Natural killer cell (primary cell): ENCODE measurements at regions not wholly inside any gene's neighbourhood (a gene's known extent, or its start where the extent isn't known, plus 50 kb on each side); places are given as distances from the start of the nearest gene placed in this dataset.

ENCODE experiments used
- ATAC-seq, 3 donors: fragments of 150-1000 bp in 2 of 3; fragments of 200-7000 bp in 1 of 3; cut with Tn5 transposase; 1 replicate in 1 of 3; 2 replicates in 2 of 3; pipeline ENCODE4 v1.10.0; 2021; ENCODE audit warnings: mild to moderate bottlenecking in 2 of 3, moderate library complexity in 2 of 3
- DNase-seq, 2 donors: peaks; one replicate each; pipeline versions ENCODE4 v3.0.0 to v3.0.0-alpha.2; 2013 to 2021; ENCODE audit warnings: mixed read lengths in 1 of 2
- H3K27ac ChIP-seq: one replicate; pipeline ENCODE4 v1.5.1; 2013; ENCODE audit warnings: mild to moderate bottlenecking, low read length
- H3K27me3 ChIP-seq: one replicate; pipeline ENCODE4 v1.6.1; 2013; ENCODE audit warnings: low read length; ENCODE audit not compliant: control insufficient read depth, insufficient read depth
- H3K36me3 ChIP-seq: one replicate; pipeline ENCODE4 v1.6.1; 2013; ENCODE audit warnings: low read length; ENCODE audit not compliant: control insufficient read depth, insufficient read depth
- H3K4me1 ChIP-seq: one replicate; pipeline ENCODE4 v1.6.1; 2013; ENCODE audit warnings: low read length; ENCODE audit not compliant: control insufficient read depth, insufficient read depth
- H3K4me3 ChIP-seq: one replicate; pipeline ENCODE4 v1.5.1; 2013; ENCODE audit warnings: low read length
- H3K9me3 ChIP-seq: one replicate; pipeline ENCODE4 v1.6.1; 2013; ENCODE audit warnings: low read length; ENCODE audit not compliant: control insufficient read depth, insufficient read depth
- H3K27ac Mint-ChIP-seq, 2 donors: one replicate each; pipeline ENCODE4 v1.8.0; 2022; ENCODE audit warnings: mild to moderate bottlenecking in 2 of 2, mixed read lengths in 2 of 2, moderate library complexity in 1 of 2
- H3K27me3 Mint-ChIP-seq, 2 donors: one replicate each; pipeline ENCODE4 v1.8.0; 2022; ENCODE audit warnings: low read depth in 2 of 2, mixed read lengths in 2 of 2
- H3K36me3 Mint-ChIP-seq: one replicate; pipeline ENCODE4 v1.8.0; 2022; ENCODE audit warnings: mixed read lengths
- H3K4me1 Mint-ChIP-seq, 2 donors: one replicate each; pipeline ENCODE4 v1.8.0; 2022; ENCODE audit warnings: mixed read lengths in 2 of 2
- H3K4me3 Mint-ChIP-seq: one replicate; pipeline ENCODE4 v1.8.0; 2022; ENCODE audit warnings: mild to moderate bottlenecking, moderate library complexity, mixed read lengths
- H3K9me3 Mint-ChIP-seq, 2 donors: one replicate each; pipeline ENCODE4 v1.8.0; 2022; ENCODE audit warnings: mixed read lengths in 2 of 2
- CTCF ChIP-seq: fragments of 200-600 bp; IDR thresholded peaks from one replicate; pipeline ENCODE4 v1.8.0; 2022; ENCODE audit warnings: antibody characterized with exemption
- WGBS: methylation state at CpG from one replicate; pipeline ENCODE4 v1.1.7; 2013; ENCODE audit warnings: missing lambda C conversion rate; ENCODE audit not compliant: insufficient coverage; 5-methylcytosine and 5-hydroxymethylcytosine counted together
- intact Hi-C: fragments of 100-400 bp; cut with micrococcal nuclease; formaldehyde crosslinking; loops from one replicate; pipeline ENCODE4 v1.14.2; 2022

- Histone ChIP-seq H3K27ac (no peak overlapping the region), H3K9me3 (no peaks in the 10 kb centered on the region), H3K4me3 (no peak overlapping the region), H3K27me3 (no peaks in the 10 kb centered on the region), H3K36me3 (no peaks in the 10 kb centered on the region), H3K4me1 (no peaks in the 10 kb centered on the region)
- H3K4me3 Mint-ChIP-seq, result no peak overlapping the region
- peak; percentile 55 for TF ChIP-seq CTCF
- no peaks in the 10 kb centered on the region for H3K36me3 Mint-ChIP-seq
- no peaks in the 10 kb centered on the region for H3K9me3 Mint-ChIP-seq
- intact Hi-C loops, result loop anchor here (1.0 to 10.0 kb wide), 3 partner anchors 16 to 370 kb away; no protein-coding TSS in a partner anchor
- peaks cover 0 to 7% of the 10 kb centered on the region in 2 donors for H3K27me3 Mint-ChIP-seq
- DNase-seq (peak; percentile 24 to 72), ATAC-seq (peak; percentile 74 to 83 (median 80))
- H3K4me1 Mint-ChIP-seq, result no peaks in the 10 kb centered on the region
- 50% methylated on average over 2 of the region's 2 CpGs for WGBS
- no peak overlapping the region for H3K27ac Mint-ChIP-seq
Measured at GRCh38 chr10:32207544-32207943, 139.4 kb downstream of the EPC1 start.

- TF ChIP-seq CTCF, result no peak
- Mint-ChIP-seq H3K36me3 (no peaks in the 10 kb centered on the region), H3K4me1 (no peaks in the 10 kb centered on the region), H3K9me3 (no peaks in the 10 kb centered on the region), H3K4me3 (no peak overlapping the region), H3K27ac (no peak overlapping the region), H3K27me3 (peaks cover 0 to 6% of the 10 kb centered on the region in 2 donors)
- intact Hi-C loops, result loop anchor here (5.0 to 10.0 kb wide), 2 partner anchors 341 to 368 kb away; no protein-coding TSS in a partner anchor
- ATAC-seq (no peak), DNase-seq (no peak)
- Histone ChIP-seq H3K9me3 (no peaks in the 10 kb centered on the region), H3K27ac (no peak overlapping the region), H3K4me1 (no peaks in the 10 kb centered on the region), H3K4me3 (no peak overlapping the region), H3K27me3 (no peaks in the 10 kb centered on the region), H3K36me3 (no peaks in the 10 kb centered on the region)
- whole genome bisulfite sequencing, result 40% methylated on average over 1 of the region's 1 CpG
Measured at GRCh38 chr10:32205670-32206069, 141.3 kb downstream of the EPC1 start.

GRCh38 chr10:32204606-32205005 is 142.4 kb downstream of the EPC1 start:
- Histone ChIP-seq H3K36me3 (no peaks in the 10 kb centered on the region), H3K9me3 (no peaks in the 10 kb centered on the region), H3K27ac (no peak overlapping the region), H3K4me3 (no peak overlapping the region), H3K27me3 (no peaks in the 10 kb centered on the region), H3K4me1 (no peaks in the 10 kb centered on the region)
- Mint-ChIP-seq H3K4me1 (no peaks in the 10 kb centered on the region), H3K27me3 (peaks cover 0 to 5% of the 10 kb centered on the region in 2 donors), H3K4me3 (no peak overlapping the region), H3K36me3 (no peaks in the 10 kb centered on the region), H3K27ac (no peak overlapping the region), H3K9me3 (no peaks in the 10 kb centered on the region)
- DNase-seq (no peak), ATAC-seq (no peak)
- 83% methylated on average over 1 of the region's 2 CpGs for WGBS
- no peak for TF ChIP-seq CTCF
- intact Hi-C loops, result loop anchor here (5.0 to 10.0 kb wide), 2 partner anchors 340 to 367 kb away; no protein-coding TSS in a partner anchor

GRCh38 chr10:32199714-32200394 is 143.6 kb upstream of the KIF5B start:
- DNase-seq (no peak), ATAC-seq (no peak)
- H3K27ac ChIP-seq, result no peak overlapping the region
- H3K27me3 ChIP-seq, result no peaks in the 10 kb centered on the region
- Mint-ChIP-seq H3K27ac (no peak overlapping the region), H3K27me3 (peaks cover 0 to 8% of the 10 kb centered on the region in 2 donors), H3K4me1 (no peaks in the 10 kb centered on the region), H3K9me3 (no peaks in the 10 kb centered on the region), H3K4me3 (no peak overlapping the region), H3K36me3 (no peaks in the 10 kb centered on the region)
- H3K36me3 ChIP-seq, result no peaks in the 10 kb centered on the region
- intact Hi-C loops, result loop anchor here (10.0 kb wide), 1 partner anchor 335 kb away; no protein-coding TSS in a partner anchor
- no peaks in the 10 kb centered on the region for H3K9me3 ChIP-seq
- TF ChIP-seq CTCF, result no peak
- H3K4me1 ChIP-seq, result no peaks in the 10 kb centered on the region
- 60% methylated on average over 3 of the region's 5 CpGs for WGBS
- no peak overlapping the region for H3K4me3 ChIP-seq
